Activated T-helper 1 cell treated with Interleukin-2 at 50 U/mL for 16 hours (primary cell): ENCODE measurements at regions not wholly inside any gene's neighbourhood (a gene's known extent, or its start where the extent isn't known, plus 50 kb on each side); places are given as distances from the start of the nearest gene placed in this dataset.
A peak's percentile ranks its signal among the peaks of the same experiment; 100 is the strongest.
"Not testable (repeated sequence)": the region's sequence is repeated elsewhere in the genome, so short reads cannot be mapped to it uniquely, and the experiment has no call there.

Experiments used
- DNase-seq: peaks from one replicate; pipeline ENCODE4 v3.0.0-alpha.2; 2020; ENCODE audit warnings: low read depth

GRCh38 chr6:154602296-154602695 is 91.8 kb upstream of the CNKSR3 start:
- DNase-seq, result no peak

GRCh38 chr6:154602708-154603107 is 92.2 kb upstream of the CNKSR3 start:
- DNase-seq, result no peak

- no peak for DNase-seq
Measured at GRCh38 chr6:154604119-154604518, 93.6 kb upstream of the CNKSR3 start.

- no peak for DNase-seq
Measured at GRCh38 chr6:154605178-154605881, 94.8 kb upstream of the CNKSR3 start.

- no peak for DNase-seq
Measured at GRCh38 chr6:154605882-154606370, 95.4 kb upstream of the CNKSR3 start.

GRCh38 chr6:154606457-154606856 is 96.0 kb upstream of the CNKSR3 start:
- DNase-seq, result peak; percentile 13

- no peak for DNase-seq
Measured at GRCh38 chr6:154606860-154607259, 96.4 kb upstream of the CNKSR3 start.

- DNase-seq, result no peak
Measured at GRCh38 chr6:154611241-154611640, 100.8 kb upstream of the CNKSR3 start.

GRCh38 chr6:154611847-154612246 is 101.4 kb upstream of the CNKSR3 start:
- no peak for DNase-seq

- DNase-seq, result no peak
Measured at GRCh38 chr6:154613137-154613676, 102.7 kb upstream of the CNKSR3 start.

GRCh38 chr6:154614101-154614500 is 103.6 kb upstream of the CNKSR3 start:
- DNase-seq, result no peak

- no peak for DNase-seq
Measured at GRCh38 chr6:154614641-154615040, 104.2 kb upstream of the CNKSR3 start.

- no peak for DNase-seq
Measured at GRCh38 chr6:154615483-154616025, 105.1 kb upstream of the CNKSR3 start.

- no peak for DNase-seq
Measured at GRCh38 chr6:154617175-154617574, 106.7 kb upstream of the CNKSR3 start.

- DNase-seq, result no peak
Measured at GRCh38 chr6:154619146-154619545, 108.7 kb upstream of the CNKSR3 start.

- DNase-seq, result no peak
Measured at GRCh38 chr6:154621686-154622085, 111.2 kb upstream of the CNKSR3 start.

- DNase-seq, result no peak
Measured at GRCh38 chr6:154622618-154623336, 110.4 kb upstream of the SCAF8 start.

GRCh38 chr6:154623391-154623790 is 109.8 kb upstream of the SCAF8 start:
- DNase-seq, result no peak

- DNase-seq, result no peak
Measured at GRCh38 chr6:154624038-154624599, 109.1 kb upstream of the SCAF8 start.

GRCh38 chr6:154624727-154625126 is 108.5 kb upstream of the SCAF8 start:
- DNase-seq, result not testable (repeated sequence)

- DNase-seq, result no peak
Measured at GRCh38 chr6:154625721-154626120, 107.5 kb upstream of the SCAF8 start.

GRCh38 chr6:154629127-154629526 is 104.1 kb upstream of the SCAF8 start:
- no peak for DNase-seq

GRCh38 chr6:154632119-154632518 is 101.1 kb upstream of the SCAF8 start:
- no peak for DNase-seq
